Loucy (cell line): ENCODE measurements at regions not wholly inside any gene's neighbourhood (a gene's known extent, or its start where the extent isn't known, plus 50 kb on each side); places are given as distances from the start of the nearest gene placed in this dataset.

Experiments used
- EZH2phosphoT487 ChIP-seq: fragments of 200-600 bp; IDR thresholded peaks from 2 replicates; pipeline ENCODE4 v1.6.1; 2018; ENCODE audit warnings: antibody characterized with exemption, mild to moderate bottlenecking, moderate library complexity, borderline replicate concordance
- TF ChIP-seq, protein P1 (sequence below): fragments of 200-600 bp; sonication (generic); conservative IDR thresholded peaks from 2 replicates; pipeline ENCODE4 v1.5.1; 2014; ENCODE audit warnings: mild to moderate bottlenecking, antibody characterized with exemption, low read length

DNA sequence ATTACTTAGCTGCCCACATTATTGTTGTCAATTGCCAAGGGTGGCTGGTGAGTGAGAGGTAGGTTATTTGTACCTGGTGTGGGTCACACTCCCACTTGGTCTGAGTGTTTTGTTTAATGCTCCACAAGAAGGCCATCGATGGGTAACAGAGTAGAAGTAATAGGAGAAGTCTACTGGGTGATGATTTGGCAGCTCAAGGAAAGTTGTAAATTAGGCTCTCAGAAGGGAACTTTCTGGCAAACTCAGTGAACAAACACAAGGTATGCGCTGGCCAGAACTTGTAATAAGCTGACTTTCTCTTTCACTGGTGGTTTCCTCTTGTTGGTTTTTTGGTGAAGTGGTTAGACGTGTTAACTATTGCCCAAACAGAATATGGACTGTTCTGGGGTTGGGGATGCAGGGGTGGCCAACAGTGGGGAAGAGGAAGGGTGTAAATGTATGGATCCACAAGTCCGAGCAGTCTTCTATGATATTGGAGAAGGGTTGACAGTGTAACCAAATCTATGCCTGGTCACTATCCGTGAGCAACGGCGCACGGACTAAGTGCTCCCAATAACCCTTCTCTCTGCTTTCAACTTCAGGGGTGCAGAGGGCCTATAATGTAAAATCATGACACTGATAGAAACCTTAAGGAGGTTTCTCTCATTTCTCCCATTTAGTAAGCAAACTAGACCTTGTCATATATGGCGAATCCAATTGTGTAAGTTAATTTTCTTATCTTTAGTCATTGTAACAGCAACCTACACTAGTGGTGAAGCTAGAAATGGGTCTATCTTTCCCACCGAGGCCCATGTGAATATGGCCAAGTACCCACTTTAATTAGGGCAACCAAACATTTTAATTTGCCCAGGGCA lies 212.8 kb downstream of the PTEN start:
- TF ChIP-seq, protein P1, sequence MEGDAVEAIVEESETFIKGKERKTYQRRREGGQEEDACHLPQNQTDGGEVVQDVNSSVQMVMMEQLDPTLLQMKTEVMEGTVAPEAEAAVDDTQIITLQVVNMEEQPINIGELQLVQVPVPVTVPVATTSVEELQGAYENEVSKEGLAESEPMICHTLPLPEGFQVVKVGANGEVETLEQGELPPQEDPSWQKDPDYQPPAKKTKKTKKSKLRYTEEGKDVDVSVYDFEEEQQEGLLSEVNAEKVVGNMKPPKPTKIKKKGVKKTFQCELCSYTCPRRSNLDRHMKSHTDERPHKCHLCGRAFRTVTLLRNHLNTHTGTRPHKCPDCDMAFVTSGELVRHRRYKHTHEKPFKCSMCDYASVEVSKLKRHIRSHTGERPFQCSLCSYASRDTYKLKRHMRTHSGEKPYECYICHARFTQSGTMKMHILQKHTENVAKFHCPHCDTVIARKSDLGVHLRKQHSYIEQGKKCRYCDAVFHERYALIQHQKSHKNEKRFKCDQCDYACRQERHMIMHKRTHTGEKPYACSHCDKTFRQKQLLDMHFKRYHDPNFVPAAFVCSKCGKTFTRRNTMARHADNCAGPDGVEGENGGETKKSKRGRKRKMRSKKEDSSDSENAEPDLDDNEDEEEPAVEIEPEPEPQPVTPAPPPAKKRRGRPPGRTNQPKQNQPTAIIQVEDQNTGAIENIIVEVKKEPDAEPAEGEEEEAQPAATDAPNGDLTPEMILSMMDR, result no peak
- no peak for TF ChIP-seq EZH2phosphoT487
